ENCODE measurements at regions not wholly inside any gene's neighbourhood (a gene's known extent, or its start where the extent isn't known, plus 50 kb on each side); places are given as distances from the start of the nearest gene placed in this dataset.

GRCh38 chr5:124395287-124395686 lies 351.2 kb downstream of the ZNF608 start:
- TF ChIP-seq CTCF (IDR thresholded peaks at IDR 0.05) (no peak), POLR2A (IDR thresholded peaks at IDR 0.05) (no peak)

Data from lower leg skin (tissue), 3 donors.